Fibroblast of peridontal ligament (primary cell): ENCODE measurements at regions not wholly inside any gene's neighbourhood (a gene's known extent, or its start where the extent isn't known, plus 50 kb on each side); places are given as distances from the start of the nearest gene placed in this dataset.

ENCODE experiments used
- DNase-seq: peaks from one replicate; pipeline ENCODE4 v3.0.0-alpha.2; 2010; ENCODE audit errors: extremely low read depth

- DNase-seq: no peak
Observed at GRCh38 chr12:85747941-85748495, 88.2 kb downstream of the RASSF9 start.
